ENCODE measurements at regions not wholly inside any gene's neighbourhood (a gene's known extent, or its start where the extent isn't known, plus 50 kb on each side); places are given as distances from the start of the nearest gene placed in this dataset.

GRCh38 chr7:46547044-46547443 lies 626.0 kb upstream of the IGFBP3 start:
- TF ChIP-seq CTCF (IDR thresholded peaks at IDR 0.05) (no peak), POLR2A (IDR thresholded peaks at IDR 0.05) (no peak)
